ENCODE measurements at regions not wholly inside any gene's neighbourhood (a gene's known extent, or its start where the extent isn't known, plus 50 kb on each side); places are given as distances from the start of the nearest gene placed in this dataset.

- DNase-seq (ENCODE audit: low spot score in 2 of 2): no peak
- no peaks in the 10 kb centered on the region for H3K27me3 ChIP-seq
- H3K4me1 ChIP-seq: peaks cover 4% of the 10 kb centered on the region
- H3K27ac ChIP-seq: no peak overlapping the region
- TF ChIP-seq POLR2A (IDR thresholded peaks at IDR 0.05) (no peak), CTCF (IDR thresholded peaks at IDR 0.05) (no peak), POLR2AphosphoS5 (IDR thresholded peaks at IDR 0.05) (no peak), EP300 (IDR thresholded peaks at IDR 0.05) (no peak)
- H3K4me3 ChIP-seq: no peak overlapping the region
- no peaks in the 10 kb centered on the region for H3K9me3 ChIP-seq
- WGBS: 64% methylated on average over 15 of the region's 15 CpGs
- H3K36me3 ChIP-seq: no peaks in the 10 kb centered on the region
These were observed 125.6 kb downstream of the BANF2 start for GRCh38 chr20:17825252-17825959.

- Histone ChIP-seq H3K9me3 (no peaks in the 10 kb centered on the region), H3K27me3 (no peaks in the 10 kb centered on the region), H3K4me1 (peaks cover 4% of the 10 kb centered on the region), H3K4me3 (no peak overlapping the region), H3K27ac (no peak overlapping the region), H3K36me3 (no peaks in the 10 kb centered on the region)
- WGBS: 86% methylated on average over 7 of the region's 7 CpGs
- DNase-seq (ENCODE audit: low spot score in 2 of 2): no peak
- TF ChIP-seq POLR2A (IDR thresholded peaks at IDR 0.05) (no peak), POLR2AphosphoS5 (IDR thresholded peaks at IDR 0.05) (no peak), EP300 (IDR thresholded peaks at IDR 0.05) (no peak), CTCF (IDR thresholded peaks at IDR 0.05) (no peak)
These were observed 125.0 kb downstream of the BANF2 start for GRCh38 chr20:17824676-17825251.

GRCh38 chr20:17823409-17824144 lies 123.8 kb downstream of the BANF2 start:
- WGBS: 89% methylated on average over 10 of the region's 10 CpGs
- Histone ChIP-seq H3K9me3 (no peaks in the 10 kb centered on the region), H3K27me3 (no peaks in the 10 kb centered on the region), H3K36me3 (no peaks in the 10 kb centered on the region), H3K4me1 (peaks cover 4% of the 10 kb centered on the region), H3K27ac (no peak overlapping the region), H3K4me3 (no peak overlapping the region)
- DNase-seq (ENCODE audit: low spot score in 2 of 2): no peak
- no peak for TF ChIP-seq CTCF (IDR thresholded peaks at IDR 0.05)
- TF ChIP-seq EP300 (IDR thresholded peaks at IDR 0.05): no peak
- no peak for TF ChIP-seq POLR2A (IDR thresholded peaks at IDR 0.05)
- TF ChIP-seq POLR2AphosphoS5 (IDR thresholded peaks at IDR 0.05): no peak

GRCh38 chr20:17822540-17823408 lies 123.0 kb downstream of the BANF2 start:
- TF ChIP-seq POLR2A (IDR thresholded peaks at IDR 0.05): no peak
- no peak for TF ChIP-seq CTCF (IDR thresholded peaks at IDR 0.05)
- no peak for TF ChIP-seq EP300 (IDR thresholded peaks at IDR 0.05)
- TF ChIP-seq POLR2AphosphoS5 (IDR thresholded peaks at IDR 0.05): no peak
- Histone ChIP-seq H3K4me3 (no peak overlapping the region), H3K36me3 (no peaks in the 10 kb centered on the region), H3K4me1 (peaks cover 4% of the 10 kb centered on the region), H3K27me3 (no peaks in the 10 kb centered on the region), H3K27ac (no peak overlapping the region), H3K9me3 (no peaks in the 10 kb centered on the region)
- DNase-seq (ENCODE audit: low spot score in 2 of 2): no peak
- 86% methylated on average over 15 of the region's 15 CpGs for WGBS

All from suprapubic skin (tissue), 4 donors.